ENCODE measurements at regions not wholly inside any gene's neighbourhood (a gene's known extent, or its start where the extent isn't known, plus 50 kb on each side); places are given as distances from the start of the nearest gene placed in this dataset.

DNA sequence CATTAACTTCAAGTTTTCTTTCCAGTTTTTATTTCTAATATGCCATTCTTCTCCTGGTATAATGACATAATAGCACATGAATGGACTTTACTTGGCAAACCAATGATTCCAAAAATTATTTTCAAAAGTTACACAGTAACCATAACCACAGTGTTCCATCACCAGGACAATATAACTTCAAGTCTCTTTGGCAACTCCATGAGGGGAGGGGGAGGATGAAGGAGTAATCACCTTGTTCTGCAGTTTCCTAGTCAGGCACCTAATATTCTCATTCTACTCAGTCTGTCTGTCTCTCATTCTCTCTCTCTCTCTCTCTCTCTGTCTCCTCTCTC, 66.6 kb downstream of the BTG1 start:
- Mint-ChIP-seq H3K9me3 (peaks cover 1% of the 10 kb centered on the region), H3K36me3 (ENCODE audit: low read depth) (peaks cover 10% of the 10 kb centered on the region), H3K27ac (peak overlapping the region; percentile 83), H3K27me3 (no peaks in the 10 kb centered on the region), H3K4me1 (ENCODE audit: low read depth) (peaks cover 72% of the 10 kb centered on the region), H3K4me3 (no peak overlapping the region)
- DNase-seq = no peak
- intact Hi-C loops (cut with micrococcal nuclease) = no loop called here
- TF ChIP-seq, protein P1, sequence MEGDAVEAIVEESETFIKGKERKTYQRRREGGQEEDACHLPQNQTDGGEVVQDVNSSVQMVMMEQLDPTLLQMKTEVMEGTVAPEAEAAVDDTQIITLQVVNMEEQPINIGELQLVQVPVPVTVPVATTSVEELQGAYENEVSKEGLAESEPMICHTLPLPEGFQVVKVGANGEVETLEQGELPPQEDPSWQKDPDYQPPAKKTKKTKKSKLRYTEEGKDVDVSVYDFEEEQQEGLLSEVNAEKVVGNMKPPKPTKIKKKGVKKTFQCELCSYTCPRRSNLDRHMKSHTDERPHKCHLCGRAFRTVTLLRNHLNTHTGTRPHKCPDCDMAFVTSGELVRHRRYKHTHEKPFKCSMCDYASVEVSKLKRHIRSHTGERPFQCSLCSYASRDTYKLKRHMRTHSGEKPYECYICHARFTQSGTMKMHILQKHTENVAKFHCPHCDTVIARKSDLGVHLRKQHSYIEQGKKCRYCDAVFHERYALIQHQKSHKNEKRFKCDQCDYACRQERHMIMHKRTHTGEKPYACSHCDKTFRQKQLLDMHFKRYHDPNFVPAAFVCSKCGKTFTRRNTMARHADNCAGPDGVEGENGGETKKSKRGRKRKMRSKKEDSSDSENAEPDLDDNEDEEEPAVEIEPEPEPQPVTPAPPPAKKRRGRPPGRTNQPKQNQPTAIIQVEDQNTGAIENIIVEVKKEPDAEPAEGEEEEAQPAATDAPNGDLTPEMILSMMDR (IDR thresholded peaks at IDR 0.05) = no peak
- ATAC-seq = no peak
- CTCF ChIA-PET = no interaction called here
- POLR2A ChIA-PET = no interaction called here

DNA sequence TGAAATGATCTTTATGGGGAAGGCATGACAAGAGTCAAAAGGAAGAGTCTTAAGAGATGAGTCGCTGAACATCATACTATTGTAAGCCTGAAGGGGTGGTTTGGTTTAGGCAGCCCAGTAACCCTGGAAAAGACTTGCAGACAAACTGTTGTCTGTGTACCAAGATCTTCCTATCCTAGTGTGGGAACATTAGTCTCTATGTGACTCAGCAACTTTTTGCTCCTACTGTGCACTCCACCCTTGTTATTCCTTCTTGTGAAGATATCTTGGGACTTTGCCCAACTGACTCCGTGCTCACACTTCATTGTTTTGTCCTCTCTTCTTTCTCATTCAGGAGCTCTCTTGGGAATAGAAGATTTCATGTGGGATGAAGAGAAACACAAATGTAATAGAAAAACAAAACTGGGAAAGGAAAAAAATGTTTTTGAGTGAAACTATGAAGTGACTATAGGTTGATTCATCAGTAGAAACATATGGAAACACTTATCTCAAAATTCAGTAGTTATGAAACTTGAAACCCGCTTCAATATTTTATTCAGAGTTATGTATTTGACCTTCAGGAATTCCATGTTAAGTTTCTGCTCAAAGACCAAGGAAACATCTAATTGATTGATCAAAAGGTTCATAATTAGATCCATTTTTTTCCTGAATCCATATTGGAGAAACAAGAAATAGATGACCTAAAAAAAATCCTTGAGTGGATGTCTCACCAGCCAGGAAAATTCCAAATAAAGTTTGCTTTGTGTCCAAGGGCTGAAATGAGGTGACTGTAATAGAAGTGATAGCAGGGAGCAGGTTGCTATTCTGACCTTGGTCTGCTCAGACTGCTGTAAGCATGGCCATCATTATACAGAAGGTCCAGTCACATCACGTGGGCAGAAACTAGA, 67.2 kb downstream of the BTG1 start:
- DNase-seq (no peak), ATAC-seq (peak; percentile 70)
- CTCF ChIA-PET = interaction anchor here (0.7 kb wide), 1 partner anchor 28 kb away, joined by 3 read pairs; no protein-coding TSS in a partner anchor
- peaks cover 11% of the 10 kb centered on the region for H3K36me3 Mint-ChIP-seq (ENCODE audit: low read depth)
- peaks cover 1% of the 10 kb centered on the region for H3K9me3 Mint-ChIP-seq
- H3K27me3 Mint-ChIP-seq = no peaks in the 10 kb centered on the region
- intact Hi-C loops (cut with micrococcal nuclease) = no loop called here
- H3K4me3 Mint-ChIP-seq = no peak overlapping the region
- H3K27ac Mint-ChIP-seq = peak overlapping the region; percentile 83
- peaks cover 72% of the 10 kb centered on the region for H3K4me1 Mint-ChIP-seq (ENCODE audit: low read depth)
- POLR2A ChIA-PET = interaction anchor here (0.6 to 1.5 kb wide), 3 partner anchors 13 to 67 kb away, joined by 3 to 5 read pairs (median 5); partner anchors contain the start of gene BTG1
- TF ChIP-seq, protein P1 (IDR thresholded peaks at IDR 0.05) = no peak

DNA sequence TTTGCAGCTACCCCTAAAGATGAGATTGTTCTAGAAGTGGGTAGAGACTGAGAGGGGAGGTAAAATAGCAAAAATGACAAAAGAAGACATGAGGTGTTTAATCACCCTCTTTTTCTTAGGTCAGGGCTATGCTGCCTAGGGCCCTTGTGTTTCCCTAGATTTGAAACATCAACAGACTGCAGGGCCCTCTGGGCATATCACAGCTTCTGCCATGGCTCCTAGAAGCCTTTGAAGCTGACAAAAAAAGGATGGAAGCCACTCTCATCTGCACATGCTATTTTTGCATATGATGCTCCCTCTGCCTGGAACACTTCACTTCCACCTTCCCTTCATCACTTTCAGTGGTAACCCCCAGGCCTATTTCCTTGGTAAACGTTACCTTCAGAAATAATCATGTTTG, 68.1 kb downstream of the BTG1 start:
- ChIA-PET CTCF (interaction anchor here (0.7 kb wide), 1 partner anchor 29 kb away, joined by 3 read pairs; no protein-coding TSS in a partner anchor), POLR2A (interaction anchor here (1.4 to 1.5 kb wide), 2 partner anchors 12 to 68 kb away, joined by 3 to 5 read pairs; partner anchors contain the start of gene BTG1)
- peaks cover 79% of the 10 kb centered on the region for H3K4me1 Mint-ChIP-seq (ENCODE audit: low read depth)
- TF ChIP-seq, protein P1 (IDR thresholded peaks at IDR 0.05) = no peak
- no peak for ATAC-seq
- H3K27ac Mint-ChIP-seq = peak overlapping the region; percentile 83
- intact Hi-C loops (cut with micrococcal nuclease) = no loop called here
- peaks cover 7% of the 10 kb centered on the region for H3K9me3 Mint-ChIP-seq
- no peak overlapping the region for H3K4me3 Mint-ChIP-seq
- DNase-seq = no peak
- H3K36me3 Mint-ChIP-seq (ENCODE audit: low read depth) = peaks cover 18% of the 10 kb centered on the region
- no peaks in the 10 kb centered on the region for H3K27me3 Mint-ChIP-seq

DNA sequence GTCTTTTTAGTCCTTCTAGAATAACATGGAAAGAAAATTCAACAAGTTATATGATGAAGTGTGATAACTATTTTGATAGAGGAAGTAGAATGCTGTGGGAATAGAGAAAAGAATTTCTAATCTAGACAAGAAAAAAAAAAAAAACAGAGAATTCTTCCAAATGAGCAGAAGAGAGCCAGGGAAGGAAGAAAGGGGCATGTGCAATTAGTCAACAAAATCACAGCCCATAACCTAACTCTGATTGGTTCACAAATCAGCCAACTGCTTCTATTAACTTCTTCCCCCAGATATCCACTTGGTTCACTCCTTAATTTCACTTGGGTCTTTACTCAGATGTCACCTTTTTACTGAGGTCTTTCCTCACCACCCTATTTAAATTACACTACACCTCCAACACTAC, 69.5 kb downstream of the BTG1 start:
- ATAC-seq = no peak

More for the DNA sequence above, 69.5 kb downstream of the BTG1 start:
- Mint-ChIP-seq H3K4me3 (no peak overlapping the region), H3K4me1 (ENCODE audit: low read depth) (peaks cover 73% of the 10 kb centered on the region), H3K27me3 (no peaks in the 10 kb centered on the region), H3K9me3 (peaks cover 13% of the 10 kb centered on the region), H3K27ac (no peak overlapping the region), H3K36me3 (ENCODE audit: low read depth) (peaks cover 22% of the 10 kb centered on the region)
- ChIA-PET CTCF (interaction anchor here (1.3 kb wide), 1 partner anchor 13 kb away, joined by 4 read pairs; no protein-coding TSS in a partner anchor), POLR2A (no interaction called here)
- intact Hi-C loops (cut with micrococcal nuclease) = no loop called here
- DNase-seq = no peak
- TF ChIP-seq, protein P1 (IDR thresholded peaks at IDR 0.05) = no peak

Measured in activated CD8-positive, alpha-beta T cell treated with anti-CD3 and anti-CD28 coated beads for 36 hours (primary cell).